ES-I3 (cell line): ENCODE measurements at regions not wholly inside any gene's neighbourhood (a gene's known extent, or its start where the extent isn't known, plus 50 kb on each side); places are given as distances from the start of the nearest gene placed in this dataset.
"Not testable (repeated sequence)": the region's sequence is repeated elsewhere in the genome, so short reads cannot be mapped to it uniquely, and the experiment has no call there.

ENCODE experiments used
- H3K36me3 ChIP-seq: 2 replicates; pipeline ENCODE4 v1.6.1; 2013; ENCODE audit warnings: mild to moderate bottlenecking, low read length, control low read depth, moderate library complexity; ENCODE audit not compliant: insufficient read depth
- H3K4me1 ChIP-seq: 2 replicates; pipeline ENCODE4 v1.6.1; 2013; ENCODE audit warnings: mild to moderate bottlenecking, control low read depth, low read length; ENCODE audit not compliant: insufficient read depth
- H3K9ac ChIP-seq: 2 replicates; pipeline ENCODE4 v1.6.1; 2013; ENCODE audit warnings: low read depth, mild to moderate bottlenecking, low read length, moderate library complexity
- H3K9me3 ChIP-seq: 2 replicates; pipeline ENCODE4 v1.6.1; 2013; ENCODE audit warnings: mild to moderate bottlenecking, low read length, moderate library complexity; ENCODE audit not compliant: control insufficient read depth, insufficient read depth

DNA sequence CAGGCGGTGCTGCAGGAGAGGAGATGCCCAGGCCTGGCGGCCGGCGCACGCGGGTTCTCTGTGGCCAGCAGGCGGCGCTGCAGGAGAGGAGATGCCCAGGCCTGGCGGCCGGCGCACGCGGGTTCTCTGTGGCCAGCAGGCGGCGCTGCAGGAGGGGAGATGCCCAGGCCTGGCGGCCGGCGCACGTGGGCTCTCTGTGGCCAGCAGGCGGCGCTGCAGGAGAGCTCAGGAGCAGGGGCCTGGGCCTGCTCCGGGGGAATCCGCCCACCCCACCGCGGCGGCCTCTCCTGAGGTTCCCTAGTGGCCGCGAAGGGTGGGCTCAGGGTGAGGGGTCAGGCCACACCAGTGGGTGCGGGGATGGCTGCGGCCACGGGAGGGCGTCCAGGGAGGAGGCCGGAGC lies 75.9 kb downstream of the OR4F16 start:
- not testable (repeated sequence) for H3K36me3 ChIP-seq, H3K9me3 ChIP-seq, H3K4me1 ChIP-seq, H3K9ac ChIP-seq

DNA sequence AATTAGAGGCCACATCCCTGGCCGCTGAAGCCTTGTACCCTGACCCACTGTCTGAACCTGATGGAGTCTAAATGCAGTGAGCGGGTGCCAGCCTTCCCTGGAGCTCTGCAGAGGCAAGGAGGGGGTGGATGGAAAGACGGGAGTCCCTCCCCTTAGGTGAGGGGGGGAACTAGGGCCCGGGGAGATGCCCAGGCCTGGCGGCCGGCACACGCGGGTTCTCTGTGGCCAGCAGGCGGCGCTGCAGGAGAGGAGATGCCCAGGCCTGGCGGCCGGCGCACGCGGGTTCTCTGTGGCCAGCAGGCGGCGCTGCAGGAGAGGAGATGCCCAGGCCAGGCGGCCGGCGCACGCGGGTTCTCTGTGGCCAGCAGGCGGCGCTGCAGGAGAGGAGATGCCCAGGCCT lies 77.3 kb downstream of the OR4F16 start:
- not testable (repeated sequence) for H3K36me3 ChIP-seq, H3K9me3 ChIP-seq, H3K4me1 ChIP-seq, H3K9ac ChIP-seq

DNA sequence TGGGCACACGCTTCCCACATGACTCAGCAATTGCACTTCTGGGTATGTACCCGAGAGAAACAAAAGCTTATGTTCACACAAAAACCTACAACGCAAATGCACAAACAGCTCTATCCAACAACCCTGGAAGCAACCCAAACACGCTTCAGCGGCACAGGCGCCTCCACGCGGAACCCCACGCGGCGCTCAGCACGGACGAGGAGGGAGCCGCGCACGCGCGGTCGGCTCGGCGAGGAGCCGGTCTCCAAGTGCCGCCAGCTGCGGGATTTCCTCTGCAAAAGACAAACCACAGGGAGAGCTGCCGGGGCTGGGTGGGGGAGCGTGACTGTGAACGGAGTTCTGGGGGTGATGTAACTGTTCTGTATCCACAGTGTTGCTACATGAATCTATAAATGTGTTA lies 81.2 kb downstream of the OR4F16 start:
- H3K9ac ChIP-seq = peak overlapping the region; percentile 30; the same call in 1 of the 2 replicates
- not testable (repeated sequence) for H3K9me3 ChIP-seq, H3K36me3 ChIP-seq, H3K4me1 ChIP-seq

DNA sequence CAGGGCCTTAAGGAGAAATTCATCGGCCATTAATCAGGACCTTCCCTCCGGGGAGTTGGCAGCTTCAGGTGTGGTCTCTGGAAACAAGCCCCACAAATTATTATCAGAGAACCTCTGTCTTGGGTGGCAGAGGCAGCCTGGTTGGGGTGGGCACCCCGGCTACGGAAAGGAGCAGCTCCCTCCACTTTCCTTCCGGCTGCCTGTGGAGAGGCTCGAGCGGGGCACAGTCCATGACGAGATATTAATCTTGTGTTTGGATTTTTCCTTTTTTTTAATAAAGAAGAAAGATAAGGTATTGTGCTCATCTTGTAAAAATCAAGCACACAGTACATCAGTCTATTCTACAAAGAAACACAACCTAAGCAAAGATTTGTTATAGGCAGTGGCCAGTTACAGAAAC lies 98.2 kb downstream of the OR4F16 start:
- H3K9ac ChIP-seq, H3K9me3 ChIP-seq, H3K4me1 ChIP-seq, H3K36me3 ChIP-seq: not testable (repeated sequence)

DNA sequence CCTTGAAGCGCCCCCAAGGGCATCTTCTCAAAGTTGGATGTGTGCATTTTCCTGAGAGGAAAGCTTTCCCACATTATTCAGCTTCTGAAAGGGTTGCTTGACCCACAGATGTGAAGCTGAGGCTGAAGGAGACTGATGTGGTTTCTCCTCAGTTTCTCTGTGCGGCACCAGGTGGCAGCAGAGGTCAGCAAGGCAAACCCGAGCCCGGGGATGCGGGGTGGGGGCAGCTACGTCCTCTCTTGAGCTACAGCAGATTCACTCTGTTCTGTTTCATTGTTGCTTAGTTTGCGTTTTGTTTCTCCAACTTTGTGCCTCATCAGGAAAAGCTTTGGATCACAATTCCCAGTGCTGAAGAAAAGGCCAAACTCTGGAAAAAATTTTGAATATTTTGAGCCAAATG lies 100.5 kb downstream of the OR4F16 start:
- H3K36me3 ChIP-seq, H3K9ac ChIP-seq, H3K9me3 ChIP-seq, H3K4me1 ChIP-seq: not testable (repeated sequence)
